Hepatocyte (in vitro differentiated cells): ENCODE measurements at regions not wholly inside any gene's neighbourhood (a gene's known extent, or its start where the extent isn't known, plus 50 kb on each side); places are given as distances from the start of the nearest gene placed in this dataset.

Source experiments
- DNase-seq: peaks from one replicate; pipeline ENCODE4 v3.0.0-alpha.2; 2016; ENCODE audit warnings: low spot score
- H2AFZ ChIP-seq: fragments of 200-600 bp; sonication (generic); 2 replicates; pipeline ENCODE4 v1.6.0; 2016; ENCODE audit warnings: antibody characterized with exemption, mild to moderate bottlenecking
- H3K27ac ChIP-seq: fragments of 200-600 bp; sonication (generic); 2 replicates; pipeline ENCODE4 v1.5.1; 2016; ENCODE audit warnings: mild to moderate bottlenecking
- H3K27me3 ChIP-seq: fragments of 200-600 bp; sonication (generic); 2 replicates; pipeline ENCODE4 v1.6.1; 2016
- H3K36me3 ChIP-seq: fragments of 200-600 bp; sonication (generic); replicated peaks from 2 replicates; pipeline ENCODE4 v1.5.1; 2016; ENCODE audit warnings: low read depth; ENCODE audit not compliant: insufficient read depth
- H3K4me1 ChIP-seq: fragments of 200-600 bp; sonication (generic); 2 replicates; pipeline ENCODE4 v1.5.1; 2016; ENCODE audit warnings: mild to moderate bottlenecking, moderate library complexity; ENCODE audit not compliant: insufficient read depth
- H3K4me2 ChIP-seq: fragments of 200-600 bp; sonication (generic); 2 replicates; pipeline ENCODE4 v1.6.0; 2016
- H3K4me3 ChIP-seq: fragments of 200-600 bp; sonication (generic); 2 replicates; pipeline ENCODE4 v1.5.1; 2016; ENCODE audit warnings: mild to moderate bottlenecking
- H3K79me2 ChIP-seq: fragments of 200-600 bp; sonication (generic); 2 replicates; pipeline ENCODE4 v1.6.0; 2017; ENCODE audit warnings: mild to moderate bottlenecking
- H3K9me2 ChIP-seq: fragments of 200-600 bp; sonication (generic); replicated peaks from 2 replicates; pipeline ENCODE4 v1.6.0; 2017; ENCODE audit warnings: mild to moderate bottlenecking; ENCODE audit not compliant: insufficient read depth
- H3K9me3 ChIP-seq: fragments of 200-600 bp; sonication (generic); 2 replicates; pipeline ENCODE4 v1.5.1; 2016; ENCODE audit warnings: low read depth, mild to moderate bottlenecking
- H4K20me1 ChIP-seq: fragments of 200-600 bp; sonication (generic); 2 replicates; pipeline ENCODE4 v1.6.0; 2016; ENCODE audit warnings: mild to moderate bottlenecking; ENCODE audit not compliant: insufficient read depth, poor library complexity, severe bottlenecking
- CTCF ChIP-seq: fragments of 200-600 bp; sonication (generic); IDR thresholded peaks from 2 replicates; pipeline ENCODE4 v1.5.1; 2016; ENCODE audit warnings: antibody characterized with exemption, mild to moderate bottlenecking; ENCODE audit not compliant: poor library complexity
- EZH2 ChIP-seq: fragments of 200-600 bp; sonication (generic); IDR thresholded peaks from 2 replicates; pipeline ENCODE4 v1.6.1; 2016; ENCODE audit warnings: antibody characterized with exemption, mild to moderate bottlenecking, borderline replicate concordance
- EZH2phosphoT487 ChIP-seq: fragments of 200-600 bp; sonication (generic); IDR thresholded peaks from one replicate; pipeline ENCODE4 v1.6.1; 2018; ENCODE audit warnings: antibody characterized with exemption, mild to moderate bottlenecking, low read depth, moderate library complexity; ENCODE audit not compliant: unreplicated experiment, severe bottlenecking
- WGBS: methylation state at CpG from one replicate; pipeline ENCODE4 v1.1.6; 2016; ENCODE audit warnings: low lambda C conversion rate; ENCODE audit errors: missing lambda C conversion rate; 5-methylcytosine and 5-hydroxymethylcytosine counted together

DNA sequence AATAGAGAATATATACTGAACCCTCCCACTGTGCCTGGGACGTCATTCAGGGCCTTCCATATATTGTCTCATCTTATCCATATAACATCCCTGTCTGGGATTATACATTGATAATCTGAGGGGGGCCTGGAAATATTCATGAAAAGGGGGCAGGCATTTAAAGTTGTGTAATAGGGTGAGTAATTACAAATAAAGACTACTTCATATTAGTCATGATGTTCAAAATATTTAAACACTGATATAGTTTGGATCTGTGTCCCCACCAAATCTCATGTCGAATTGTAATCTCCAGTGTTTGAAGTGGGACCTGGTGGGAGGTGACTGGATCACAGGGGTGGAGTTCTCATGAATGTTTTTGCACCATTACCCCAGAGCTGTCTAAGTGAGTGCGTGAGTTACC lies 97.8 kb downstream of the AQP9 start:
- H4K20me1 ChIP-seq = no peaks in the 10 kb centered on the region
- no peaks in the 10 kb centered on the region for H3K79me2 ChIP-seq
- no peak overlapping the region for H3K4me2 ChIP-seq
- 94% methylated on average over 3 of the region's 3 CpGs for WGBS
- H3K36me3 ChIP-seq = no peaks in the 10 kb centered on the region
- no peaks in the 10 kb centered on the region for H3K4me1 ChIP-seq
- no peak for DNase-seq
- H3K27ac ChIP-seq = no peak overlapping the region
- no peak overlapping the region for H3K4me3 ChIP-seq
- H3K9me2 ChIP-seq = no peaks in the 10 kb centered on the region
- TF ChIP-seq EZH2 = no peak
- H3K9me3 ChIP-seq = no peaks in the 10 kb centered on the region
- H3K27me3 ChIP-seq = no peaks in the 10 kb centered on the region
- no peak overlapping the region for H2AFZ ChIP-seq

DNA sequence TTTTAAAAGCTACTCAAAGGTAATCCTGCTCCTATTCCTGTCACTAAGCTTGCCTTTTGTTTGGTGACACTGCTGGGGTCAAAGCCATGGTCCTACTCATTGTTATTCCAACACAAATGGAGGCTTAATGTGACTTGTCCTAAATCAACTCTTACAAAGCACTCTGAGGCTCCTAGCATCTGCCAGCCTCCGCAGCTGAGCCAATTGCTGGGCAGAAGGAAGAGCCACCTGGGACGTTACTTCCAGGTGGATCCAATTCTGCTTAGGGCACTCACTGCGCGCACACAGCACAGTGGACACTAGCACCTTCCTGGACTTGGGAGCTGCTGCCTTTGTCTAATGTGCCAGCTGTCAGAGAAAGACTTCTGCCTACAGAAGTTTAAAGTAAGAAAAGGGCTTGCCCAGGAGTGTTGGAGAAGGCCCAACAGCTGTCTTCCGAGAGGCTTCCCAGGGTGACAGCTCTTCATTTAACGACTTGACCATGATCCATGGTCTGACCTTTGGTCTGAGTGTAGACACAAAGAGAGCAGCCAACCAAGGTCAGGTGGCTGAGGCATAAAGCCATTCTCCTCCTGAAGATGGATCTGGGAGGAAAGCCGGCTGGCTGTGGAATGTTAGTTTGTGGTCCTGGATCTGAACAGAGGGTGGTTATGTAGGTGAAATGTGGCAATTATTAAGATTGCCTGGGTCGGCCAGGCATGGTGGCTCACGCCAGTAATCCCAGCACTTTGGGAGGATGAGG lies 102.2 kb downstream of the AQP9 start:
- no peaks in the 10 kb centered on the region for H3K9me2 ChIP-seq
- H4K20me1 ChIP-seq = no peaks in the 10 kb centered on the region
- H3K9me3 ChIP-seq = no peaks in the 10 kb centered on the region
- no peaks in the 10 kb centered on the region for H3K36me3 ChIP-seq
- TF ChIP-seq EZH2 (no peak), CTCF (no peak), EZH2phosphoT487 (no peak)
- H3K27me3 ChIP-seq = no peaks in the 10 kb centered on the region
- WGBS = 87% methylated on average over 9 of the region's 9 CpGs
- no peaks in the 10 kb centered on the region for H3K4me1 ChIP-seq
- H3K79me2 ChIP-seq = no peaks in the 10 kb centered on the region
- H3K4me3 ChIP-seq = no peak overlapping the region
- no peak for DNase-seq
- no peak overlapping the region for H2AFZ ChIP-seq
- H3K27ac ChIP-seq = no peak overlapping the region
- no peak overlapping the region for H3K4me2 ChIP-seq

- Histone ChIP-seq H3K4me1 (no peaks in the 10 kb centered on the region), H3K4me3 (no peak overlapping the region), H2AFZ (no peak overlapping the region), H3K27me3 (no peaks in the 10 kb centered on the region), H3K36me3 (no peaks in the 10 kb centered on the region), H3K4me2 (no peak overlapping the region), H3K27ac (no peak overlapping the region), H3K9me3 (no peaks in the 10 kb centered on the region), H4K20me1 (no peaks in the 10 kb centered on the region), H3K79me2 (no peaks in the 10 kb centered on the region), H3K9me2 (no peaks in the 10 kb centered on the region)
- WGBS = 59% methylated on average over 7 of the region's 7 CpGs
- no peak for TF ChIP-seq EZH2
- no peak for TF ChIP-seq EZH2phosphoT487
- no peak for TF ChIP-seq CTCF
- no peak for DNase-seq
Observed at GRCh38 chr15:58241872-58242271, 103.7 kb downstream of the AQP9 start.

- no peak overlapping the region for H2AFZ ChIP-seq
- H3K4me2 ChIP-seq = no peak overlapping the region
- H4K20me1 ChIP-seq = no peaks in the 10 kb centered on the region
- 82% methylated on average over 7 of the region's 7 CpGs for WGBS
- H3K79me2 ChIP-seq = no peaks in the 10 kb centered on the region
- DNase-seq = no peak
- no peaks in the 10 kb centered on the region for H3K36me3 ChIP-seq
- H3K4me1 ChIP-seq = no peaks in the 10 kb centered on the region
- no peaks in the 10 kb centered on the region for H3K9me2 ChIP-seq
- H3K27me3 ChIP-seq = no peaks in the 10 kb centered on the region
- TF ChIP-seq EZH2 (no peak), EZH2phosphoT487 (no peak), CTCF (no peak)
- no peak overlapping the region for H3K27ac ChIP-seq
- H3K9me3 ChIP-seq = no peaks in the 10 kb centered on the region
- H3K4me3 ChIP-seq = no peak overlapping the region
Observed at GRCh38 chr15:58243070-58243469, 104.9 kb downstream of the AQP9 start.
